C4-2B (cell line): ENCODE measurements at regions not wholly inside any gene's neighbourhood (a gene's known extent, or its start where the extent isn't known, plus 50 kb on each side); places are given as distances from the start of the nearest gene placed in this dataset.
"Not testable (repeated sequence)": the region's sequence is repeated elsewhere in the genome, so short reads cannot be mapped to it uniquely, and the experiment has no call there.

Source experiments
- CTCF ChIP-seq: fragments of 450-650 bp; conservative IDR thresholded peaks from 2 replicates; pipeline ENCODE4 v1.5.1; 2017; ENCODE audit warnings: mild to moderate bottlenecking
- ZFX ChIP-seq: fragments of 450-650 bp; IDR thresholded peaks from 2 replicates; pipeline ENCODE4 v1.6.1; 2017

GRCh38 chr3:190934616-190935015 is 72.1 kb upstream of the GMNC start:
- TF ChIP-seq CTCF, ZFX: not testable (repeated sequence)
